Mesendoderm (in vitro differentiated cells): ENCODE measurements at regions not wholly inside any gene's neighbourhood (a gene's known extent, or its start where the extent isn't known, plus 50 kb on each side); places are given as distances from the start of the nearest gene placed in this dataset.

ENCODE experiments used
- DNase-seq: peaks from one replicate; pipeline ENCODE4 v3.0.0; 2013
- H2AK5ac ChIP-seq: 2 replicates; pipeline ENCODE4 v1.6.1; 2013; ENCODE audit warnings: low read length, inconsistent platforms
- H2BK120ac ChIP-seq: 2 replicates; pipeline ENCODE4 v1.6.1; 2013; ENCODE audit warnings: low read depth, mild to moderate bottlenecking, low read length, moderate library complexity, mixed read lengths
- H2BK15ac ChIP-seq: replicated peaks from 2 replicates; pipeline ENCODE4 v1.6.1; 2013; ENCODE audit warnings: low read depth, mild to moderate bottlenecking, moderate library complexity
- H2BK5ac ChIP-seq: 2 replicates; pipeline ENCODE4 v1.6.1; 2013; ENCODE audit warnings: low read length, inconsistent platforms
- H3K18ac ChIP-seq: 2 replicates; pipeline ENCODE4 v1.6.1; 2013; ENCODE audit warnings: mild to moderate bottlenecking, low read length, mixed read lengths
- H3K23ac ChIP-seq: one replicate; pipeline ENCODE4 v1.6.1; 2013; ENCODE audit warnings: low read length
- H3K27ac ChIP-seq: 2 replicates; pipeline ENCODE4 v1.5.1; 2013; ENCODE audit warnings: low read depth, mild to moderate bottlenecking, inconsistent platforms, low read length, moderate library complexity
- H3K27me3 ChIP-seq: 2 replicates; pipeline ENCODE4 v1.6.1; 2013; ENCODE audit warnings: low read length, control low read depth, mild to moderate bottlenecking, inconsistent platforms; ENCODE audit not compliant: insufficient read depth, poor library complexity
- H3K36me3 ChIP-seq: 2 replicates; pipeline ENCODE4 v1.6.1; 2013; ENCODE audit warnings: low read length, inconsistent platforms; ENCODE audit not compliant: control insufficient read depth, insufficient read depth
- H3K4ac ChIP-seq: one replicate; pipeline ENCODE4 v1.6.1; 2013; ENCODE audit warnings: low read depth, mild to moderate bottlenecking, low read length, moderate library complexity
- H3K4me1 ChIP-seq: 2 replicates; pipeline ENCODE4 v1.6.1; 2013; ENCODE audit warnings: low read depth, low read length, inconsistent platforms; ENCODE audit not compliant: control insufficient read depth
- H3K4me2 ChIP-seq: 2 replicates; pipeline ENCODE4 v1.6.1; 2013; ENCODE audit warnings: low read length
- H3K4me3 ChIP-seq: 2 replicates; pipeline ENCODE4 v1.5.1; 2013; ENCODE audit warnings: mild to moderate bottlenecking, low read length
- H3K56ac ChIP-seq: one replicate; pipeline ENCODE4 v1.6.1; 2013; ENCODE audit warnings: low read length
- H3K79me1 ChIP-seq: 2 replicates; pipeline ENCODE4 v1.6.1; 2013; ENCODE audit warnings: low read length, inconsistent platforms
- H3K79me2 ChIP-seq: 2 replicates; pipeline ENCODE4 v1.6.1; 2013; ENCODE audit warnings: mild to moderate bottlenecking, low read length; ENCODE audit not compliant: control insufficient read depth, insufficient read depth
- H3K9ac ChIP-seq: 2 replicates; pipeline ENCODE4 v1.6.1; 2013; ENCODE audit warnings: low read length, inconsistent platforms
- H4K5ac ChIP-seq: one replicate; pipeline ENCODE4 v1.6.1; 2013; ENCODE audit warnings: low read length
- H4K8ac ChIP-seq: one replicate; pipeline ENCODE4 v1.6.1; 2013; ENCODE audit warnings: low read depth, mild to moderate bottlenecking, control low read depth, low read length, moderate library complexity
- WGBS: extraction: QIAGEN DNeasy Blood & Tissue Kit; methylation state at CpG from one replicate; pipeline ENCODE4 v1.1.7; 2013; ENCODE audit warnings: low lambda C conversion rate, missing lambda C conversion rate; ENCODE audit not compliant: insufficient coverage; ENCODE audit errors: extremely low coverage; 5-methylcytosine and 5-hydroxymethylcytosine counted together

GRCh38 chr2:120976501-120977307 lies 241.0 kb downstream of the GLI2 start:
- WGBS: no CpG with 5 or more reads among the region's 12 CpGs
- Histone ChIP-seq H4K5ac (no peak overlapping the region), H3K27ac (no peak overlapping the region), H3K4ac (no peak overlapping the region), H3K79me1 (no peaks in the 10 kb centered on the region), H3K4me1 (no peaks in the 10 kb centered on the region), H3K23ac (no peak overlapping the region), H3K79me2 (no peaks in the 10 kb centered on the region), H2BK120ac (no peak overlapping the region), H2BK5ac (no peak overlapping the region), H3K56ac (no peak overlapping the region), H3K18ac (no peak overlapping the region), H2BK15ac (no peak overlapping the region), H3K4me3 (no peak overlapping the region), H3K36me3 (peaks cover 2% of the 10 kb centered on the region), H2AK5ac (no peak overlapping the region), H4K8ac (no peak overlapping the region), H3K27me3 (no peaks in the 10 kb centered on the region), H3K9ac (no peak overlapping the region), H3K4me2 (no peak overlapping the region)
- no peak for DNase-seq

GRCh38 chr2:120977582-120978358 lies 242.1 kb downstream of the GLI2 start:
- no peak for DNase-seq
- Histone ChIP-seq H3K4me1 (no peaks in the 10 kb centered on the region), H4K8ac (no peak overlapping the region), H2BK5ac (no peak overlapping the region), H2AK5ac (no peak overlapping the region), H3K18ac (no peak overlapping the region), H3K4ac (no peak overlapping the region), H4K5ac (no peak overlapping the region), H3K79me2 (no peaks in the 10 kb centered on the region), H3K23ac (no peak overlapping the region), H3K36me3 (peaks cover 2% of the 10 kb centered on the region), H3K79me1 (no peaks in the 10 kb centered on the region), H3K4me2 (no peak overlapping the region), H3K27ac (no peak overlapping the region), H2BK15ac (no peak overlapping the region), H3K4me3 (no peak overlapping the region), H2BK120ac (no peak overlapping the region), H3K9ac (no peak overlapping the region), H3K27me3 (no peaks in the 10 kb centered on the region), H3K56ac (no peak overlapping the region)
- no CpG with 5 or more reads among the region's 25 CpGs for WGBS

- H3K79me2 ChIP-seq: no peaks in the 10 kb centered on the region
- H3K23ac ChIP-seq: no peak overlapping the region
- no peaks in the 10 kb centered on the region for H3K27me3 ChIP-seq
- no peak overlapping the region for H4K8ac ChIP-seq
- no peak overlapping the region for H2BK120ac ChIP-seq
- no peak overlapping the region for H3K56ac ChIP-seq
- no peaks in the 10 kb centered on the region for H3K79me1 ChIP-seq
- no peak overlapping the region for H2BK15ac ChIP-seq
- H4K5ac ChIP-seq: no peak overlapping the region
- no peak overlapping the region for H3K4ac ChIP-seq
- no peak overlapping the region for H3K27ac ChIP-seq
- no peak overlapping the region for H2AK5ac ChIP-seq
- WGBS: no CpG with 5 or more reads among the region's 20 CpGs
- H3K36me3 ChIP-seq: peaks cover 2% of the 10 kb centered on the region
- H3K9ac ChIP-seq: no peak overlapping the region
- H3K18ac ChIP-seq: no peak overlapping the region
- H3K4me1 ChIP-seq: no peaks in the 10 kb centered on the region
- no peak for DNase-seq
- H2BK5ac ChIP-seq: no peak overlapping the region
- no peak overlapping the region for H3K4me2 ChIP-seq
- H3K4me3 ChIP-seq: no peak overlapping the region
These were observed 242.8 kb downstream of the GLI2 start for GRCh38 chr2:120978359-120979050.

- H2BK15ac ChIP-seq: no peak overlapping the region
- H3K27me3 ChIP-seq: no peaks in the 10 kb centered on the region
- H2AK5ac ChIP-seq: no peak overlapping the region
- H3K4me2 ChIP-seq: no peak overlapping the region
- no peak overlapping the region for H3K56ac ChIP-seq
- H3K4me3 ChIP-seq: no peak overlapping the region
- no peak overlapping the region for H3K4ac ChIP-seq
- no peak overlapping the region for H2BK5ac ChIP-seq
- WGBS: no CpG with 5 or more reads among the region's 2 CpGs
- no peaks in the 10 kb centered on the region for H3K79me1 ChIP-seq
- H2BK120ac ChIP-seq: no peak overlapping the region
- DNase-seq: no peak
- H3K18ac ChIP-seq: no peak overlapping the region
- H4K5ac ChIP-seq: no peak overlapping the region
- H3K27ac ChIP-seq: no peak overlapping the region
- H4K8ac ChIP-seq: no peak overlapping the region
- no peak overlapping the region for H3K9ac ChIP-seq
- H3K36me3 ChIP-seq: peaks cover 4% of the 10 kb centered on the region
- H3K79me2 ChIP-seq: no peaks in the 10 kb centered on the region
- H3K4me1 ChIP-seq: no peaks in the 10 kb centered on the region
- H3K23ac ChIP-seq: no peak overlapping the region
These were observed 243.7 kb downstream of the GLI2 start for GRCh38 chr2:120979398-120979797.

GRCh38 chr2:120979921-120980320 lies 244.3 kb downstream of the GLI2 start:
- no peak overlapping the region for H4K5ac ChIP-seq
- no peak overlapping the region for H3K4me3 ChIP-seq
- H3K23ac ChIP-seq: no peak overlapping the region
- no peaks in the 10 kb centered on the region for H3K79me1 ChIP-seq
- H3K9ac ChIP-seq: no peak overlapping the region
- no peak overlapping the region for H3K27ac ChIP-seq
- no peak overlapping the region for H4K8ac ChIP-seq
- H3K36me3 ChIP-seq: peaks cover 4% of the 10 kb centered on the region
- DNase-seq: no peak
- no peak overlapping the region for H3K56ac ChIP-seq
- no peak overlapping the region for H2BK5ac ChIP-seq
- H3K79me2 ChIP-seq: no peaks in the 10 kb centered on the region
- no CpG with 5 or more reads among the region's 8 CpGs for WGBS
- H3K4me2 ChIP-seq: no peak overlapping the region
- no peak overlapping the region for H2AK5ac ChIP-seq
- H3K4me1 ChIP-seq: no peaks in the 10 kb centered on the region
- no peak overlapping the region for H3K4ac ChIP-seq
- no peak overlapping the region for H2BK120ac ChIP-seq
- no peaks in the 10 kb centered on the region for H3K27me3 ChIP-seq
- H2BK15ac ChIP-seq: no peak overlapping the region
- H3K18ac ChIP-seq: no peak overlapping the region
